ENCODE measurements at regions not wholly inside any gene's neighbourhood (a gene's known extent, or its start where the extent isn't known, plus 50 kb on each side); places are given as distances from the start of the nearest gene placed in this dataset.

GRCh38 chr3:72678380-72678779, 169.9 kb downstream of the SHQ1 start:
- peaks cover 24% of the 10 kb centered on the region for H3K27me3 ChIP-seq (ENCODE audit: control insufficient read depth, insufficient read depth, low read length)
- H3K4me1 ChIP-seq (ENCODE audit: control insufficient read depth, insufficient read depth, low read length): no peaks in the 10 kb centered on the region
- H3K9me3 ChIP-seq (replicated peaks; ENCODE audit: low read length): no peaks in the 10 kb centered on the region
- H3K9ac ChIP-seq (ENCODE audit: low read depth, low read length): no peak overlapping the region
- no peak overlapping the region for H3K4me2 ChIP-seq (ENCODE audit: low read length)
- no peak overlapping the region for H3K4me3 ChIP-seq (ENCODE audit: low read length)
- H3K36me3 ChIP-seq (ENCODE audit: insufficient read depth, low read length): no peaks in the 10 kb centered on the region

DNA sequence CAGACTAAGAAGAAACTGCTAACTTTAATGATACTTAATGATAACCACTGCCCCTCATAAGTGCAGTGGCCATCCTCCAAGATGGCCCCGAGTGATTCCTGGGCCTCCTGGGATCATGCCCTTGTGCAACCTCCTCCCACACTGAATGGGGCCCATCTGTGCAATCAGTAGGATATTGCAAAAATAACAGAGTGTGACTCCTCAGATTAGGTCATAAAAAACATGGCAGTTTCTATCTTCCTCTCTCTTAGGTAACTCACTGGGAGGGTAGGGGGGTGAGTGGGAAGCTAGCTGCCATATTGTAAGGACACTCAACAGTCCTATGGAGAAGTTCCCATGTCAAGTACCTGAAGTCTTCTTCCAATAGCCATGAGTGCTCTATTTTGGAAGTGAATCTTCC, 173.0 kb downstream of the SHQ1 start:
- Histone ChIP-seq H3K9me3 (replicated peaks; ENCODE audit: low read length) (no peaks in the 10 kb centered on the region), H3K4me1 (ENCODE audit: control insufficient read depth, insufficient read depth, low read length) (no peaks in the 10 kb centered on the region), H3K36me3 (ENCODE audit: insufficient read depth, low read length) (no peaks in the 10 kb centered on the region), H3K27me3 (ENCODE audit: control insufficient read depth, insufficient read depth, low read length) (peaks cover 35% of the 10 kb centered on the region), H3K4me3 (ENCODE audit: low read length) (no peak overlapping the region), H3K9ac (ENCODE audit: low read depth, low read length) (no peak overlapping the region), H3K4me2 (ENCODE audit: low read length) (no peak overlapping the region)

- Histone ChIP-seq H3K27me3 (ENCODE audit: control insufficient read depth, insufficient read depth, low read length) (peaks cover 30% of the 10 kb centered on the region), H3K4me3 (ENCODE audit: low read length) (no peak overlapping the region), H3K9ac (ENCODE audit: low read depth, low read length) (no peak overlapping the region), H3K4me1 (ENCODE audit: control insufficient read depth, insufficient read depth, low read length) (no peaks in the 10 kb centered on the region), H3K4me2 (ENCODE audit: low read length) (no peak overlapping the region), H3K36me3 (ENCODE audit: insufficient read depth, low read length) (no peaks in the 10 kb centered on the region), H3K9me3 (replicated peaks; ENCODE audit: low read length) (no peaks in the 10 kb centered on the region)
Measured at GRCh38 chr3:72673011-72673771, 175.1 kb downstream of the SHQ1 start.

DNA sequence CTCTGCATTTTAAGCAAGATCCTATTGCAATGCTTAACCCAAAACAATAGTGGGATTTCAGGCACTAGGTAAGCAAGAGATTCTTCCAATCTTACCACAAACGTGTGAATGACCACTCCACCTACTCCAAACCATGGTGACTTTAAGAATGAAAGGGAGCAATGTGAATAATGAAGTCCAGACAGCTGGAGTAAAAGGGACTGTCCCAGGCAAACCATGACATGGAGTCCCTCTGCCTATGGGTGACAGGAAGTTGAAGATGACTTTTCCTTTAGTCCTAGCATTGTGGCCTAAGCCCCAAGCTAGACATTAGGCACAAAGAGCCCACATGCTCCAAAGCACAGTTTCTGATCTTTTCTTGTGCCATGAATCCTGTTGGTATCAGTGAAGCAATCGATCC, 179.0 kb downstream of the SHQ1 start:
- H3K9me3 ChIP-seq (replicated peaks; ENCODE audit: low read length): no peaks in the 10 kb centered on the region
- no peaks in the 10 kb centered on the region for H3K36me3 ChIP-seq (ENCODE audit: insufficient read depth, low read length)
- no peak overlapping the region for H3K4me3 ChIP-seq (ENCODE audit: low read length)
- peaks cover 32% of the 10 kb centered on the region for H3K27me3 ChIP-seq (ENCODE audit: control insufficient read depth, insufficient read depth, low read length)
- H3K4me2 ChIP-seq (ENCODE audit: low read length): no peak overlapping the region
- H3K9ac ChIP-seq (ENCODE audit: low read depth, low read length): no peak overlapping the region
- H3K4me1 ChIP-seq (ENCODE audit: control insufficient read depth, insufficient read depth, low read length): no peaks in the 10 kb centered on the region

GRCh38 chr3:72666447-72666755, 181.8 kb downstream of the SHQ1 start:
- Histone ChIP-seq H3K9me3 (replicated peaks; ENCODE audit: low read length) (no peaks in the 10 kb centered on the region), H3K27me3 (ENCODE audit: control insufficient read depth, insufficient read depth, low read length) (peaks cover 24% of the 10 kb centered on the region), H3K9ac (ENCODE audit: low read depth, low read length) (no peak overlapping the region), H3K4me1 (ENCODE audit: control insufficient read depth, insufficient read depth, low read length) (no peaks in the 10 kb centered on the region), H3K4me2 (ENCODE audit: low read length) (no peak overlapping the region), H3K36me3 (ENCODE audit: insufficient read depth, low read length) (no peaks in the 10 kb centered on the region), H3K4me3 (ENCODE audit: low read length) (no peak overlapping the region)

DNA sequence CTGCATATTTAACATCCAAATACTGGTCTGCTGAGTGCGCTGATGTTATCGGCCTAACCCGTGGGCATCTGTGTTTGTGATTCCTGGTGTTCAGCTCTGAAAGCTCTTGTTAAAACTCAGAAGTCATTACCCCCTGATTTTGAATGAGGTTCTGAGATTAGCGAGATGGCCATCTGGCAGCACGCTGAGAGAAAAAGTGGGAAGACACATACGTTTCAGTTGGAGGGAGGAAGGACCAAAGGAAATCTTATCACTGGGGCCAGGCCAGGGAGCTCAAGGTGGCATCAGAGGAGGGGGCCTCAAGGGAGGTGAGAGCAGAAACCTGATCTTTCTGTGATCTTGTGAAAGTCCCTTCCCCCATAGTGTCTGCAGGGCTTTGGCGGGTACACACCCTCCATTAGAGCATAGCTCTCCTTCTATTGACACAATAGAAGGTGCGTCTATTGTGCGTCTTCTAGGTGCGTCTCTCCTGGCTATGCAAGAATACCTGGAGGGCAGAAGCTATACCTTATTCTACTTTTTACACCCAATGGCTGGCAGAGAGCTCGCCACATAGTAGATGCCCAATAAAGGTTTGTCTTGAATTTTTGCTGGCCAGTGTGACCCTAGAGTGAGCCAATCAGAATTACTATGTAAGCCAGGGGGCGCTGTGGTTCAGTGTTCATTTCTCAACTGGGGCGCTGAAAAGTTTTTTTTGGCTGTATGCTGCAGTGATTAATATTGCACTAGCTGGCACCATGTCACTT, 182.4 kb downstream of the SHQ1 start:
- no peak overlapping the region for H3K9ac ChIP-seq (ENCODE audit: low read depth, low read length)
- no peaks in the 10 kb centered on the region for H3K9me3 ChIP-seq (replicated peaks; ENCODE audit: low read length)
- peaks cover 1% of the 10 kb centered on the region for H3K4me1 ChIP-seq (ENCODE audit: control insufficient read depth, insufficient read depth, low read length)
- H3K27me3 ChIP-seq (ENCODE audit: control insufficient read depth, insufficient read depth, low read length): peaks cover 19% of the 10 kb centered on the region
- H3K36me3 ChIP-seq (ENCODE audit: insufficient read depth, low read length): no peaks in the 10 kb centered on the region
- no peak overlapping the region for H3K4me2 ChIP-seq (ENCODE audit: low read length)
- no peak overlapping the region for H3K4me3 ChIP-seq (ENCODE audit: low read length)

DNA sequence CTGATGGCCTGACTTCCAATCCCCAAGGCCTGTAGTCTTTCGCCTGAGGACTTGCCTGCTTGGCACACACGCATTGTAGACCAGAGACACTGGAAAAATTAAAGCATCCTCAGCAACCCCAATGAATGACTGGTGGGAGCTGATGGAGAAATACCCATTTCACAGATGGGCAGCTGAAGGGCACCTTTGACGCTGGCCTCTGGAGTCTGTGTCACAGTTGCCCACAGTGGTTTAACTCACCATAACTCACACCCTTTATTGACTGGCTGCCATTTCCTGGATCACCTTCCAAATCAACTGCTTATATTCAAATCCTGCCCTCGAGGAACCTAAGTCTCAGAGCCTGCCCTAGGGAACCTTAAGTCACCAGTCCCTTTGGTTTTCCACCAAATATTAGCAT, 183.1 kb downstream of the SHQ1 start:
- Histone ChIP-seq H3K9me3 (replicated peaks; ENCODE audit: low read length) (no peaks in the 10 kb centered on the region), H3K4me3 (ENCODE audit: low read length) (no peak overlapping the region), H3K27me3 (ENCODE audit: control insufficient read depth, insufficient read depth, low read length) (peaks cover 11% of the 10 kb centered on the region), H3K9ac (ENCODE audit: low read depth, low read length) (no peak overlapping the region), H3K4me1 (ENCODE audit: control insufficient read depth, insufficient read depth, low read length) (peaks cover 4% of the 10 kb centered on the region), H3K36me3 (ENCODE audit: insufficient read depth, low read length) (no peaks in the 10 kb centered on the region), H3K4me2 (ENCODE audit: low read length) (no peak overlapping the region)

- Histone ChIP-seq H3K36me3 (ENCODE audit: insufficient read depth, low read length) (no peaks in the 10 kb centered on the region), H3K9ac (ENCODE audit: low read depth, low read length) (no peak overlapping the region), H3K9me3 (replicated peaks; ENCODE audit: low read length) (no peaks in the 10 kb centered on the region), H3K27me3 (ENCODE audit: control insufficient read depth, insufficient read depth, low read length) (peaks cover 11% of the 10 kb centered on the region), H3K4me3 (ENCODE audit: low read length) (no peak overlapping the region), H3K4me2 (ENCODE audit: low read length) (no peak overlapping the region), H3K4me1 (ENCODE audit: control insufficient read depth, insufficient read depth, low read length) (peaks cover 4% of the 10 kb centered on the region)
Measured at GRCh38 chr3:72664184-72664975, 183.9 kb downstream of the SHQ1 start.

DNA sequence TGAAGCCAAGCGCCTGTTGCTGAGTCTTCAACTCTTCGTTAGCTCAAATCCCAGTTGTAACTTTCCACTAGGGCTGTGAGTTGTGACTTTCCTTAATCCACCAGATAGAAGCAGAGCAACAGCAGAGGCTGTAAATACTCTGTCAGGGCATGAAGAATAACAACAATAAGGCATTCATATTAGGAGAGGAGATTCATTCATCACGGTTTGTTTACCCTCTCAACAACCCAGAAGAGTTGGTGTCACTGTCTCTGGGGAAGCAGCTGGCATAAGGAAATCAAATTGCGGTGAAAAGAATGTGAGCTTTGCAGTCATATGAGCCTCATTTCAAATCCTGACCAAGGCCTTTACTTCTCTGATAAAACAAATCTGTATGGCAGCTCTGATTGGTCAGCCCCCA, 184.8 kb downstream of the SHQ1 start:
- H3K27me3 ChIP-seq (ENCODE audit: control insufficient read depth, insufficient read depth, low read length): peaks cover 16% of the 10 kb centered on the region
- H3K4me1 ChIP-seq (ENCODE audit: control insufficient read depth, insufficient read depth, low read length): peaks cover 4% of the 10 kb centered on the region
- H3K36me3 ChIP-seq (ENCODE audit: insufficient read depth, low read length): no peaks in the 10 kb centered on the region
- no peak overlapping the region for H3K9ac ChIP-seq (ENCODE audit: low read depth, low read length)
- no peak overlapping the region for H3K4me2 ChIP-seq (ENCODE audit: low read length)
- H3K4me3 ChIP-seq (ENCODE audit: low read length): no peak overlapping the region
- H3K9me3 ChIP-seq (replicated peaks; ENCODE audit: low read length): no peaks in the 10 kb centered on the region

DNA sequence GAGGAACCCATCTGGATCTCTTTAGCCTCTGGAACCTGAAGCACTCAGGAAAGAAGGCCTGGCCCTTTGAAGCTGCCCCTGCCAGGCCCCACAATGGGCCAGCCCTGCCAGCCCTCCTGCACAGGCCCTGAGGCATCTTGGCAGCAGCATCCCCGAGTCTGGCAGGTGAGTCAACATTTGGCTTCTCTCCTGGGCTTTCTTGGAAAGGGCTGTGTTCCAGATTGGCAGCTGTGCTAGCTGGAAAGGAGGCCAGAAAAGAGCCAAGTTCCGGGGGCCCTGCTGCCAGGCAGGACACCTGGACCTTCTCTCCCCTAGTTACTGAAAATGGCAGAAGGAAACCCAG, 187.2 kb downstream of the SHQ1 start:
- Histone ChIP-seq H3K36me3 (ENCODE audit: insufficient read depth, low read length) (no peaks in the 10 kb centered on the region), H3K9ac (ENCODE audit: low read depth, low read length) (no peak overlapping the region), H3K4me1 (ENCODE audit: control insufficient read depth, insufficient read depth, low read length) (peaks cover 4% of the 10 kb centered on the region), H3K9me3 (replicated peaks; ENCODE audit: low read length) (no peaks in the 10 kb centered on the region), H3K4me2 (ENCODE audit: low read length) (no peak overlapping the region), H3K27me3 (ENCODE audit: control insufficient read depth, insufficient read depth, low read length) (peaks cover 14% of the 10 kb centered on the region), H3K4me3 (ENCODE audit: low read length) (no peak overlapping the region)

GRCh38 chr3:72660270-72661114, 187.8 kb downstream of the SHQ1 start:
- H3K4me3 ChIP-seq (ENCODE audit: low read length): no peak overlapping the region
- no peaks in the 10 kb centered on the region for H3K9me3 ChIP-seq (replicated peaks; ENCODE audit: low read length)
- no peak overlapping the region for H3K4me2 ChIP-seq (ENCODE audit: low read length)
- peaks cover 20% of the 10 kb centered on the region for H3K27me3 ChIP-seq (ENCODE audit: control insufficient read depth, insufficient read depth, low read length)
- peaks cover 4% of the 10 kb centered on the region for H3K4me1 ChIP-seq (ENCODE audit: control insufficient read depth, insufficient read depth, low read length)
- no peak overlapping the region for H3K9ac ChIP-seq (ENCODE audit: low read depth, low read length)
- H3K36me3 ChIP-seq (ENCODE audit: insufficient read depth, low read length): no peaks in the 10 kb centered on the region
